Esophagus squamous epithelium (tissue), 5 donors: ENCODE measurements at regions not wholly inside any gene's neighbourhood (a gene's known extent, or its start where the extent isn't known, plus 50 kb on each side); places are given as distances from the start of the nearest gene placed in this dataset.

ENCODE experiments used
- DNase-seq: peaks from one replicate; lab custom pipeline; 2025; lab: John Stamatoyannopoulos, UW
- H3K27ac ChIP-seq, 4 donors: fragments of 200-600 bp; sonication (generic); one replicate each; pipeline ENCODE4 v1.5.1; 2016 to 2019; ENCODE audit warnings: mild to moderate bottlenecking in 1 of 4
- H3K27me3 ChIP-seq, 4 donors: fragments of 200-600 bp; sonication (generic); 1 replicate in 3 of 4; 2 replicates in 1 of 4; pipeline versions ENCODE4 v1.5.1 to v1.6.0; 2017 to 2021; ENCODE audit warnings: antibody characterized with exemption in 1 of 4
- H3K36me3 ChIP-seq, 3 donors: fragments of 200-600 bp; sonication (generic); one replicate each; pipeline ENCODE4 v1.5.1; 2016 to 2019
- H3K4me1 ChIP-seq, 3 donors: fragments of 200-600 bp; sonication (generic); one replicate each; pipeline ENCODE4 v1.5.1; 2017 to 2019
- H3K4me3 ChIP-seq, 4 donors: fragments of 200-600 bp; sonication (generic); 1 replicate in 3 of 4; 2 replicates in 1 of 4; pipeline ENCODE4 v1.5.1; 2016 to 2019; ENCODE audit warnings: mild to moderate bottlenecking in 2 of 4, moderate library complexity in 1 of 4
- H3K9me3 ChIP-seq, 3 donors: fragments of 200-600 bp; sonication (generic); one replicate each; pipeline ENCODE4 v1.5.1; 2016 to 2019
- POLR2A ChIP-seq, 4 donors: fragments of 450-650 bp; IDR thresholded peaks; one replicate each; pipeline ENCODE4 v1.6.1; 2017; ENCODE audit warnings: antibody characterized with exemption in 4 of 4, mild to moderate bottlenecking in 4 of 4, moderate library complexity in 3 of 4
- WGBS, 2 donors: methylation state at CpG; one replicate each; pipeline ENCODE4 v1.1.5; 2018; 5-methylcytosine and 5-hydroxymethylcytosine counted together
- intact Hi-C: fragments of 100-400 bp; cut with DNase I; formaldehyde crosslinking; loops from one replicate; pipeline ENCODE4 v1.15.0; 2022
- TF ChIP-seq, protein P1 (sequence below), 6 experiments: fragments of 450-650 bp in 4 of 6; fragments of 200-600 bp in 2 of 6; sonication (generic) in 2 of 6; IDR thresholded peaks; one replicate each; pipeline ENCODE4 v1.5.1; 2016 to 2019; ENCODE audit warnings: antibody characterized with exemption in 6 of 6, mild to moderate bottlenecking in 4 of 6, moderate library complexity in 4 of 6
- donor health status: DM: yes; HTN: yes; CAD: no.

DNA sequence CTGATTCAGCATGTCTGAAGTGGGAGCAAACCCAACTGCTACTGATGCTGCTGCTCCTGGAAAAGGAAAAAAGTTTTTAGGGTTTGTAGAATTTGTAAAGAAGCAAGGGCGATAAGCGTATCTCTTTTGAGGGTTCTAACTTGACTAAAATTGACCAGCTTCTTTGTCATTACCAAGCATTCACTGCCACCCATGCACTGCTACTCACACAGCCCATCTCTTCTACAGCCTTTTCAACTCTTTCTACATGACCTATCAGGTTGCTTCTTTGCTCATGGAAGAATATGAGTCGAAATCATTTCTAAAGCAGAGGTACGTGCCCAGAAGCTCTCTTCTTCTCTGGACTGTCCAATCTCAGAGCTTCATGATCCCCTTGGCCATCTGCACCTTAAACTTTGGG is 570.9 kb downstream of the EPHA7 start:
- H3K27ac ChIP-seq = no peak overlapping the region
- TF ChIP-seq, protein P1, sequence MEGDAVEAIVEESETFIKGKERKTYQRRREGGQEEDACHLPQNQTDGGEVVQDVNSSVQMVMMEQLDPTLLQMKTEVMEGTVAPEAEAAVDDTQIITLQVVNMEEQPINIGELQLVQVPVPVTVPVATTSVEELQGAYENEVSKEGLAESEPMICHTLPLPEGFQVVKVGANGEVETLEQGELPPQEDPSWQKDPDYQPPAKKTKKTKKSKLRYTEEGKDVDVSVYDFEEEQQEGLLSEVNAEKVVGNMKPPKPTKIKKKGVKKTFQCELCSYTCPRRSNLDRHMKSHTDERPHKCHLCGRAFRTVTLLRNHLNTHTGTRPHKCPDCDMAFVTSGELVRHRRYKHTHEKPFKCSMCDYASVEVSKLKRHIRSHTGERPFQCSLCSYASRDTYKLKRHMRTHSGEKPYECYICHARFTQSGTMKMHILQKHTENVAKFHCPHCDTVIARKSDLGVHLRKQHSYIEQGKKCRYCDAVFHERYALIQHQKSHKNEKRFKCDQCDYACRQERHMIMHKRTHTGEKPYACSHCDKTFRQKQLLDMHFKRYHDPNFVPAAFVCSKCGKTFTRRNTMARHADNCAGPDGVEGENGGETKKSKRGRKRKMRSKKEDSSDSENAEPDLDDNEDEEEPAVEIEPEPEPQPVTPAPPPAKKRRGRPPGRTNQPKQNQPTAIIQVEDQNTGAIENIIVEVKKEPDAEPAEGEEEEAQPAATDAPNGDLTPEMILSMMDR (IDR thresholded peaks at IDR 0.05) = no peak
- no peak for TF ChIP-seq POLR2A (IDR thresholded peaks at IDR 0.05)
- 71 to 74% methylated on average over 4 of the region's 4 CpGs for WGBS, 2 donors
- H3K27me3 ChIP-seq = no peaks in the 10 kb centered on the region
- H3K4me3 ChIP-seq = no peak overlapping the region
- DNase-seq = no peak
- intact Hi-C loops = no loop called here
- no peaks in the 10 kb centered on the region for H3K4me1 ChIP-seq
- no peaks in the 10 kb centered on the region for H3K36me3 ChIP-seq
- H3K9me3 ChIP-seq = no peaks in the 10 kb centered on the region

DNA sequence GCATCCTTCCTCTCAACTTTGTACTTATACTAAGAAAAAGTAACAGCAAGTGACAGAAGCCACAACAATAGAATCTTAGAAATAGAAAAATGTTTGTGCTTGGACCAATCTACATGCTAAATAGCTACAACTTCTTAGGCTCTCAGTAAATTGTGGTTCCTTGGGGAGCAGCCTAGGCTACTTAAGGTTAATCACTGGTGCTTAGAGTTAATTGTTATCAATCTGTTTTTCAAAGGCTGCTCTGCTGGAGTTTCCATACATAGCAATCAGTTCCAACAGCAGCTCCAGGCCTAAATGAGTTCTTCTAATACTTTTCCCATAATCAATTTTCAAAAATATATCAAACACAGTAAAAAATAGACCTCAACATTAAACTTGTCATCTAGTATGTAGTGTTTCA is 571.4 kb downstream of the EPHA7 start:
- intact Hi-C loops = no loop called here
- TF ChIP-seq, protein P1 (IDR thresholded peaks at IDR 0.05) = no peak
- TF ChIP-seq POLR2A (IDR thresholded peaks at IDR 0.05) = no peak
- no peaks in the 10 kb centered on the region for H3K36me3 ChIP-seq
- no peak for DNase-seq
- H3K4me3 ChIP-seq = no peak overlapping the region
- H3K27ac ChIP-seq = no peak overlapping the region
- H3K4me1 ChIP-seq = no peaks in the 10 kb centered on the region
- H3K27me3 ChIP-seq = no peaks in the 10 kb centered on the region
- no peaks in the 10 kb centered on the region for H3K9me3 ChIP-seq

DNA sequence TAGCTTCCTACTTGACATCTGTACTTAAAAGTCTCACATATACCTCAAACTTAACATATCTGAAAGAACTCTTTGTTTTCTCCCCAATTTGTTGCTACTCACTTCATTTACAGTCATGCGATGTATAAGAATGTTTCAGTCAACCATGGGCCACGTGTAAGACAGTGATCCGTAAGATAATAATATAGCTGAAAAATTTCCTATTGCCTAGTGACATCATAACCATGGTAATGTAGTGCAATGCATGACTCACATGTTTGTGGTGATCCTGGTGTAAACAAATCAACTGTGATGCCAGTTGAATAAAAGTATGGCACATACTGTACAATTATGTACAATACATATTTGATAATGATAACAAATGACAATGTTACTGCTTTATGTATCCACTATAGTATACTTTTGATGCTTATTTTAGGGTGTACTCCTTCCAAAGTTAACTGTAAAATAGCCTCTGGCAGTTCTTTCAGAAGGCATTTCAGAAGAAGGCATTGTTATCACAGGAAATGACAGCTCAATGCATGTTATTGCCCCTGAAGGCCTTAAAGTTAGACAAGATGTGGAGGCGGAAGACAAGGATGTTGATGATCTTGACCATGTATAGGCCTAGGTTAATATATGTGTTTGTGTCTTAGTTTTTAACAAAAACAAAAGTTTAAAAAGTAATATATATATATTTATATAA is 579.0 kb downstream of the EPHA7 start:
- Histone ChIP-seq H3K27ac (no peak overlapping the region), H3K4me1 (no peaks in the 10 kb centered on the region), H3K4me3 (no peak overlapping the region), H3K36me3 (no peaks in the 10 kb centered on the region), H3K9me3 (no peaks in the 10 kb centered on the region), H3K27me3 (no peaks in the 10 kb centered on the region)
- no peak for TF ChIP-seq POLR2A (IDR thresholded peaks at IDR 0.05)
- TF ChIP-seq, protein P1 (IDR thresholded peaks at IDR 0.05) = no peak
- 73 to 75% methylated on average over 4 of the region's 4 CpGs for WGBS, 2 donors
- intact Hi-C loops = no loop called here
- no peak for DNase-seq

DNA sequence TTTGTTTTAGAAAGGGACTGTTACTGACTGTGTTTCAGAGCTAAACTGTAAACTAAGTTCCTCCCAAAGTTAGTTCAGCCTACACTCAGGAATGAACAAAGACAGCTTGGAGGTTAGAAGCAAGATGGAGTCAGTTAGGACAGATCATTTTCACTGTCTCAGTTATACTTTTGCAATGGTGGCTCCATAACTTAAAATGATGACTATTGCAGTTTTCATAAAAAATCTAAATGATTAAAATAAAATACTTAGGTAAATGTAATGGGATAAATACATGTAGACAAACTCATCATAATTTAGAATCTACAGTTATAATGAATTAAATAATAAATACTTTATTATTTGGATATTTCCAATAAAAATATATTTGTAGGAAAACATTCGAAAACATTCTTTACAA is 590.6 kb downstream of the EPHA7 start:
- WGBS, 2 donors = 81 to 84% methylated on average over 1 of the region's 1 CpG
- H3K4me1 ChIP-seq = no peaks in the 10 kb centered on the region

DNA sequence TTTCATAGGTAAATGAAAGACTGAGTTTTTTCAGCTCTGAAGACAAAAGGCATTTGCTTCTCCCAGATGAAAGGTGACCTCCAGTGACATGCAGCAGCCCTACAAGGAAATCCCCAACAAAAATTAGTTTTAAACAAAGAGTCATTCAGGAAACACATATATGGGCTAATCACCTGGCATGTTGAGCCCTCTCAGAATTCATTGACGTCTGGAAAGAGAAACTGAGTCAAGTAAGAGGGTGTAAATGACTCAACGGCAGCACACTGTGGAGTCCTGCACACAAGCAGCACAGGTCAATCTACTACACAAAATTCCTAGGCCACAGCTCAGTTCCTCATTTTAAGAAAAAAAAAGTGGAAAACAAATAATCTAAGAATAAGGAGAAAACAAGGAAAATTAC is 592.3 kb downstream of the EPHA7 start:
- H3K27ac ChIP-seq = no peak overlapping the region
- intact Hi-C loops = no loop called here
- no peaks in the 10 kb centered on the region for H3K27me3 ChIP-seq
- no peaks in the 10 kb centered on the region for H3K9me3 ChIP-seq
- no peaks in the 10 kb centered on the region for H3K4me1 ChIP-seq
- TF ChIP-seq, protein P1 (IDR thresholded peaks at IDR 0.05) = no peak
- no peak for TF ChIP-seq POLR2A (IDR thresholded peaks at IDR 0.05)
- 43 to 54% methylated on average over 2 of the region's 2 CpGs for WGBS, 2 donors
- no peaks in the 10 kb centered on the region for H3K36me3 ChIP-seq
- no peak for DNase-seq
- H3K4me3 ChIP-seq = no peak overlapping the region

More for the DNA sequence above, 590.6 kb downstream of the EPHA7 start:
- intact Hi-C loops = no loop called here
- TF ChIP-seq POLR2A (IDR thresholded peaks at IDR 0.05) = no peak
- TF ChIP-seq, protein P1 (IDR thresholded peaks at IDR 0.05) = no peak
- Histone ChIP-seq H3K36me3 (no peaks in the 10 kb centered on the region), H3K27me3 (no peaks in the 10 kb centered on the region), H3K9me3 (no peaks in the 10 kb centered on the region), H3K27ac (no peak overlapping the region), H3K4me3 (no peak overlapping the region)
- DNase-seq = no peak
